Ovary (tissue), 7 donors: ENCODE measurements at regions not wholly inside any gene's neighbourhood (a gene's known extent, or its start where the extent isn't known, plus 50 kb on each side); places are given as distances from the start of the nearest gene placed in this dataset.

Source experiments
- DNase-seq, 5 donors: peaks; one replicate each; pipeline ENCODE4 v3.0.0-alpha.2; 2019 to 2020
- H3K27ac ChIP-seq, 2 donors: fragments of 200-600 bp; one replicate each; pipeline versions ENCODE4 v1.5.1 to v1.8.0; 2019 to 2022
- H3K27me3 ChIP-seq: fragments of 200-600 bp; one replicate; pipeline ENCODE4 v1.8.0; 2022
- H3K36me3 ChIP-seq: fragments of 200-600 bp; sonication (generic); one replicate; pipeline ENCODE4 v1.5.1; 2019
- H3K4me1 ChIP-seq: one replicate; pipeline ENCODE4 v1.8.1; 2013; ENCODE audit warnings: mild to moderate bottlenecking, moderate library complexity; ENCODE audit not compliant: insufficient read depth
- H3K4me3 ChIP-seq: fragments of 200-600 bp; sonication (generic); one replicate; pipeline ENCODE4 v1.5.1; 2017
- H3K9me3 ChIP-seq, 2 donors: fragments of 200-600 bp in 1 of 2; sonication (generic) in 1 of 2; one replicate each; pipeline versions ENCODE4 v1.5.1 to v1.8.1; 2013 to 2019; ENCODE audit warnings: mild to moderate bottlenecking in 1 of 2, moderate library complexity in 1 of 2
- CTCF ChIP-seq, 3 donors: fragments of 450-650 bp in 2 of 3; fragments of 200-600 bp in 1 of 3; IDR thresholded peaks; one replicate each; pipeline versions ENCODE4 v1.5.1 to v1.8.0; 2016 to 2022; ENCODE audit warnings: antibody characterized with exemption in 3 of 3, mild to moderate bottlenecking in 1 of 3
- EP300 ChIP-seq: sonication (generic); formaldehyde crosslinking; IDR thresholded peaks from one replicate; pipeline ENCODE4 v1.6.1; 2017; ENCODE audit warnings: antibody characterized with exemption
- POLR2A ChIP-seq: fragments of 450-650 bp; IDR thresholded peaks from one replicate; pipeline ENCODE4 v1.6.1; 2017; ENCODE audit warnings: antibody characterized with exemption, mild to moderate bottlenecking, moderate library complexity
- WGBS, 3 donors: extraction: QIAGEN DNeasy Blood & Tissue Kit in 1 of 3; methylation state at CpG; one replicate each; pipeline versions ENCODE4 v1.1.5 to v1.1.7; 2013 to 2017; 5-methylcytosine and 5-hydroxymethylcytosine counted together
- intact Hi-C, 4 donors: fragments of 100-400 bp; cut with DNase I; formaldehyde crosslinking; loops; one replicate each; pipeline versions ENCODE4 v1.11.0 to v1.15.1; 2022 to 2023
- donor health status: DM: no; HTN: no; CAD: no; lungs with moderate emphysema.
- donor health status: DM: no; HTN: no; CAD: no.
- donor health status: Bipolar disorder and iron deficiency.
- donor health status: DM: no; HTN: no; CAD: no.
- donor health status: DM: yes; HTN: yes; CAD: no.

DNA sequence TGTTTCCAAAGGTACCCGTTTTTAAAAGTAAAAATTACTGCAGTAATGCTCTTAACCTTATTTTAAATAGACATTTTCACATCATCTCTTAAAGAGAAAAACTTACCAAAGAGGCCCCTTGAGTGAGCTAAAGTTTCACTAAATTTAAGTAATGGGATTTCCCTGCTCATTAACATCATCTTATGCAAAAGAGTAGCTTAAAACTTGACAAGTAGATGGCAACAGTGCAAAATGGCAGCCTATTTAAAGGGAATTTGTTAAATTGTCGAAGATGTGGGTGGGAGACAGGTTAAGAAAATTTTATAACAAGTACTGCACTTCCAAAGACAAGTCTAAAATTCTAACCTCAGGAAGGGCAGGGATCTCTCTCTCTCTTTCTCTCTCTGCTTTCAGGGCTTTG, 271.7 kb upstream of the LDB2 start:
- Histone ChIP-seq H3K36me3 (no peaks in the 10 kb centered on the region), H3K4me1 (peaks cover 5% of the 10 kb centered on the region), H3K27me3 (no peaks in the 10 kb centered on the region), H3K9me3 (no peaks in the 10 kb centered on the region), H3K27ac (no peak overlapping the region), H3K4me3 (no peak overlapping the region)
- intact Hi-C loops: no loop called here
- 45 to 66% (median 57%) methylated on average over 2 of the region's 2 CpGs for WGBS, 3 donors
- no peak for DNase-seq
- no peak for TF ChIP-seq CTCF (IDR thresholded peaks at IDR 0.05)
- TF ChIP-seq POLR2A: no peak
- no peak for TF ChIP-seq EP300

DNA sequence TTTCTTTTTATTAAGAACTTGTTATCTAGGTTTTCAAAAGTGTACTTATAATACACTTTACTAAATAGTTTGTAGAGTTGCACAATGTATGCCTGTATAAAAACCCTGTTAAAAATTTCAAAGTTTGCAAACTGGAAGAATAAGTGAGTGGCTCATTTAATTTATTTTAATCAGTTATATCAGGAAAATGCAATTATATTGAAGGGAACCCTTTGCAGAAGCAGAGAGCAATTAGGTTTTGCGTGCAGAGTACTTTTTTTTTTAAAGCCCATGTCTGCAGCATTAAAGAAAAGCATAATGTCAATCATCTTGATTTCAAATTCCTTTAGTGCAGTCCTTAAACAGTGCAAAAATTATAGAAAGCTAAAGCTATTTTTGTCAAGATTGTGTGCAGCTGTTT, 271.3 kb upstream of the LDB2 start:
- no peak for DNase-seq
- peaks cover 5% of the 10 kb centered on the region for H3K4me1 ChIP-seq
- H3K9me3 ChIP-seq: no peaks in the 10 kb centered on the region
- TF ChIP-seq POLR2A: no peak
- no peak for TF ChIP-seq CTCF (IDR thresholded peaks at IDR 0.05)
- TF ChIP-seq EP300: no peak
- H3K27me3 ChIP-seq: no peaks in the 10 kb centered on the region
- 85 to 92% (median 90%) methylated on average over 1 of the region's 1 CpG for WGBS, 3 donors
- H3K36me3 ChIP-seq: no peaks in the 10 kb centered on the region
- no peak overlapping the region for H3K4me3 ChIP-seq
- intact Hi-C loops: no loop called here
- H3K27ac ChIP-seq: no peak overlapping the region

DNA sequence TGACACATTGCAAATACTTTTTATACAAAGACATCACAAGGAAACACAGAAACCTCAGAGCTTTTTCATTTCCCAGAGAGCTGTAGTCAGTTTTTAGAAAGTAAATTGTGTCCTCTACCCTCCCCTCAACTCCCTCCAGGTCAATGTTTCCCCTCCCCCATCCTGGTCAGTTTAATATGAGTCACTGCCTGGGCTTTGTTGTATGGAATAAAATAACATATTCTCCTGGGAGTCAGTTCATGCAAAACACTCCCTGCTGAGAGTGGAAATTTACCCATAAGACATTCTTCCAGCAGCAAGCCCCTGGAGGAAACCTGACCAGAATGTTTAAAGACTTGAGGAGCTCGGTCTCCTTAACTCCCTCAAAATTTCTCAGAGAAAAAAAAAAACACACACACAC, 270.1 kb upstream of the LDB2 start:
- Histone ChIP-seq H3K4me1 (peaks cover 5% of the 10 kb centered on the region), H3K36me3 (no peaks in the 10 kb centered on the region), H3K4me3 (no peak overlapping the region), H3K27me3 (no peaks in the 10 kb centered on the region), H3K27ac (no peak overlapping the region), H3K9me3 (no peaks in the 10 kb centered on the region)
- 9 to 22% (median 13%) methylated on average over 1 of the region's 1 CpG for WGBS, 3 donors
- intact Hi-C loops: no loop called here
- DNase-seq: no peak
- TF ChIP-seq EP300 (no peak), CTCF (IDR thresholded peaks at IDR 0.05) (no peak), POLR2A (no peak)

- peak in 1 of 5 donors; percentile 30 for DNase-seq
- intact Hi-C loops: no loop called here
- WGBS, 3 donors: 9 to 22% (median 10%) methylated on average over 5 of the region's 5 CpGs
- no peaks in the 10 kb centered on the region for H3K27me3 ChIP-seq
- no peaks in the 10 kb centered on the region for H3K36me3 ChIP-seq
- no peaks in the 10 kb centered on the region for H3K9me3 ChIP-seq
- TF ChIP-seq EP300: no peak
- TF ChIP-seq CTCF (IDR thresholded peaks at IDR 0.05): no peak
- TF ChIP-seq POLR2A: no peak
- H3K4me3 ChIP-seq: no peak overlapping the region
- peaks cover 5% of the 10 kb centered on the region for H3K4me1 ChIP-seq
- H3K27ac ChIP-seq: no peak overlapping the region
These were observed 268.5 kb upstream of the LDB2 start for GRCh38 chr4:17166954-17167353.

GRCh38 chr4:17165286-17165685, 266.8 kb upstream of the LDB2 start:
- Histone ChIP-seq H3K27me3 (no peaks in the 10 kb centered on the region), H3K4me3 (no peak overlapping the region), H3K36me3 (no peaks in the 10 kb centered on the region), H3K4me1 (peaks cover 5% of the 10 kb centered on the region), H3K9me3 (no peaks in the 10 kb centered on the region), H3K27ac (no peak overlapping the region)
- 81 to 96% (median 90%) methylated on average over 1 of the region's 1 CpG for WGBS, 3 donors
- intact Hi-C loops: no loop called here
- no peak for DNase-seq
- TF ChIP-seq POLR2A: no peak
